ENCODE measurements at regions not wholly inside any gene's neighbourhood (a gene's known extent, or its start where the extent isn't known, plus 50 kb on each side); places are given as distances from the start of the nearest gene placed in this dataset.

GRCh38 chr2:106280722-106281446, 86.8 kb upstream of the UXS1 start:
- H2AFZ ChIP-seq (ENCODE audit: low read depth, low read length), result no peak overlapping the region
- no peaks in the 10 kb centered on the region for H3K9me1 ChIP-seq (ENCODE audit: control insufficient read depth, insufficient read depth, low read length)
- H3K4me1 ChIP-seq (replicated peaks in 1 of 2; ENCODE audit: control insufficient read depth in 2 of 2, insufficient read depth in 2 of 2, low read length in 2 of 2), result peaks cover 0 to under 1% of the 10 kb centered on the region in 2 experiments; a peak in 2 of 5 replicates
- in situ Hi-C loops (cut with MboI), result no loop called here
- H3K79me2 ChIP-seq (ENCODE audit: control insufficient read depth, insufficient read depth, low read length), result no peaks in the 10 kb centered on the region
- WGBS (ENCODE audit: insufficient coverage, low coverage, missing lambda C conversion rate), result 2% methylated on average over 9 of the region's 10 CpGs
- ChIA-PET POLR2A (no interaction called here), CTCF (ENCODE audit: low intra/inter-chr PET ratio) (no interaction called here)
- no peak overlapping the region for H3K27ac ChIP-seq (ENCODE audit: extremely low read depth, low read depth, low read length)
- BruUV-seq (replicated peaks), result no TSS peak
- no peaks in the 10 kb centered on the region for H3K36me3 ChIP-seq (ENCODE audit: control insufficient read depth, insufficient read depth, low read length)
- no peaks in the 10 kb centered on the region for H4K20me1 ChIP-seq (replicated peaks; ENCODE audit: control insufficient read depth, insufficient read depth, low read length)
- H3K4me2 ChIP-seq (ENCODE audit: insufficient read depth, low read length), result no peak overlapping the region
- no peak overlapping the region for H3K9ac ChIP-seq (ENCODE audit: insufficient read depth in 1 of 2, low read depth in 2 of 2, low read length in 2 of 2)
- DNase-seq (ENCODE audit: extremely low read depth in 1 of 4, low spot score in 3 of 4) (no peak), ATAC-seq (no peak), FAIRE-seq (no peak)
- no peak overlapping the region for H3K4me3 ChIP-seq
- peaks cover 26 to 54% of the 10 kb centered on the region in 2 experiments for H3K27me3 ChIP-seq (ENCODE audit: control insufficient read depth in 2 of 2, insufficient read depth in 2 of 2, low read length in 2 of 2)
- no peaks in the 10 kb centered on the region for H3K9me3 ChIP-seq (replicated peaks; ENCODE audit: control insufficient read depth, insufficient read depth, low read depth, low read length)
- intact Hi-C loops (cut with micrococcal nuclease), result no loop called here
- TF ChIP-seq CBX8 (IDR thresholded peaks at IDR 0.05; ENCODE audit: borderline replicate concordance, extremely low read depth, low read depth, low read length, poor library complexity, severe bottlenecking) (no peak), STAT5A (IDR thresholded peaks at IDR 0.05; ENCODE audit: borderline replicate concordance, low read length) (no peak), CSDE1 (IDR thresholded peaks at IDR 0.05) (no peak), PRPF4 (IDR thresholded peaks at IDR 0.05; ENCODE audit: insufficient read depth, low read depth, low read length, poor library complexity, severe bottlenecking) (no peak), NFATC3 (IDR thresholded peaks at IDR 0.05) (no peak), ZNF639 (CRISPR knock-in tag; conservative IDR thresholded peaks at IDR 0.05 in 1 of 2, IDR thresholded peaks at IDR 0.05 in 1 of 2) (no peak), CHCHD3 (CRISPR knock-in tag; IDR thresholded peaks at IDR 0.05) (no peak), MCM5 (IDR thresholded peaks at IDR 0.05; ENCODE audit: low read depth) (no peak), NCOA6 (IDR thresholded peaks at IDR 0.05) (no peak), MBD1 (CRISPR knock-in tag; IDR thresholded peaks at IDR 0.05) (no peak), NCOR1 (IDR thresholded peaks at IDR 0.05) (no peak)
- TF ChIP-seq, protein P1, sequence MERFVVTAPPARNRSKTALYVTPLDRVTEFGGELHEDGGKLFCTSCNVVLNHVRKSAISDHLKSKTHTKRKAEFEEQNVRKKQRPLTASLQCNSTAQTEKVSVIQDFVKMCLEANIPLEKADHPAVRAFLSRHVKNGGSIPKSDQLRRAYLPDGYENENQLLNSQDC (CRISPR knock-in tag; IDR thresholded peaks at IDR 0.05), result no peak
- TF ChIP-seq, protein P2, sequence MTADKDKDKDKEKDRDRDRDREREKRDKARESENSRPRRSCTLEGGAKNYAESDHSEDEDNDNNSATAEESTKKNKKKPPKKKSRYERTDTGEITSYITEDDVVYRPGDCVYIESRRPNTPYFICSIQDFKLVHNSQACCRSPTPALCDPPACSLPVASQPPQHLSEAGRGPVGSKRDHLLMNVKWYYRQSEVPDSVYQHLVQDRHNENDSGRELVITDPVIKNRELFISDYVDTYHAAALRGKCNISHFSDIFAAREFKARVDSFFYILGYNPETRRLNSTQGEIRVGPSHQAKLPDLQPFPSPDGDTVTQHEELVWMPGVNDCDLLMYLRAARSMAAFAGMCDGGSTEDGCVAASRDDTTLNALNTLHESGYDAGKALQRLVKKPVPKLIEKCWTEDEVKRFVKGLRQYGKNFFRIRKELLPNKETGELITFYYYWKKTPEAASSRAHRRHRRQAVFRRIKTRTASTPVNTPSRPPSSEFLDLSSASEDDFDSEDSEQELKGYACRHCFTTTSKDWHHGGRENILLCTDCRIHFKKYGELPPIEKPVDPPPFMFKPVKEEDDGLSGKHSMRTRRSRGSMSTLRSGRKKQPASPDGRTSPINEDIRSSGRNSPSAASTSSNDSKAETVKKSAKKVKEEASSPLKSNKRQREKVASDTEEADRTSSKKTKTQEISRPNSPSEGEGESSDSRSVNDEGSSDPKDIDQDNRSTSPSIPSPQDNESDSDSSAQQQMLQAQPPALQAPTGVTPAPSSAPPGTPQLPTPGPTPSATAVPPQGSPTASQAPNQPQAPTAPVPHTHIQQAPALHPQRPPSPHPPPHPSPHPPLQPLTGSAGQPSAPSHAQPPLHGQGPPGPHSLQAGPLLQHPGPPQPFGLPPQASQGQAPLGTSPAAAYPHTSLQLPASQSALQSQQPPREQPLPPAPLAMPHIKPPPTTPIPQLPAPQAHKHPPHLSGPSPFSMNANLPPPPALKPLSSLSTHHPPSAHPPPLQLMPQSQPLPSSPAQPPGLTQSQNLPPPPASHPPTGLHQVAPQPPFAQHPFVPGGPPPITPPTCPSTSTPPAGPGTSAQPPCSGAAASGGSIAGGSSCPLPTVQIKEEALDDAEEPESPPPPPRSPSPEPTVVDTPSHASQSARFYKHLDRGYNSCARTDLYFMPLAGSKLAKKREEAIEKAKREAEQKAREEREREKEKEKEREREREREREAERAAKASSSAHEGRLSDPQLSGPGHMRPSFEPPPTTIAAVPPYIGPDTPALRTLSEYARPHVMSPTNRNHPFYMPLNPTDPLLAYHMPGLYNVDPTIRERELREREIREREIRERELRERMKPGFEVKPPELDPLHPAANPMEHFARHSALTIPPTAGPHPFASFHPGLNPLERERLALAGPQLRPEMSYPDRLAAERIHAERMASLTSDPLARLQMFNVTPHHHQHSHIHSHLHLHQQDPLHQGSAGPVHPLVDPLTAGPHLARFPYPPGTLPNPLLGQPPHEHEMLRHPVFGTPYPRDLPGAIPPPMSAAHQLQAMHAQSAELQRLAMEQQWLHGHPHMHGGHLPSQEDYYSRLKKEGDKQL (CRISPR knock-in tag; IDR thresholded peaks at IDR 0.05; ENCODE audit: borderline replicate concordance), result no peak

Data from K562 (cell line).